Psoas muscle (tissue), 7 donors: ENCODE measurements at regions not wholly inside any gene's neighbourhood (a gene's known extent, or its start where the extent isn't known, plus 50 kb on each side); places are given as distances from the start of the nearest gene placed in this dataset.

Source experiments
- ATAC-seq, 4 donors: fragments of 200-7000 bp; cut with Tn5 transposase; one replicate each; pipeline ENCODE4 v1.9.1; 2020; ENCODE audit warnings: moderate library complexity in 3 of 4, mild to moderate bottlenecking in 2 of 4
- DNase-seq, 2 donors: peaks; one replicate each; pipeline ENCODE4 v3.0.0-alpha.2; 2020
- H3K27ac ChIP-seq: fragments of 200-600 bp; one replicate; pipeline ENCODE4 v1.8.0; 2022
- H3K27me3 ChIP-seq, 3 donors: fragments of 200-600 bp in 1 of 3; one replicate each; pipeline versions ENCODE4 v1.6.1 to v1.8.0; 2013 to 2022; ENCODE audit warnings: low read length in 2 of 3, mild to moderate bottlenecking in 2 of 3, moderate library complexity in 1 of 3; ENCODE audit not compliant: insufficient read depth in 3 of 3
- H3K36me3 ChIP-seq, 2 donors: fragments of 200-600 bp in 1 of 2; one replicate each; pipeline versions ENCODE4 v1.6.1 to v1.8.0; 2013 to 2022; ENCODE audit warnings: low read depth in 1 of 2, mild to moderate bottlenecking in 1 of 2, moderate library complexity in 1 of 2; ENCODE audit not compliant: insufficient read depth in 1 of 2
- H3K4me1 ChIP-seq: fragments of 200-600 bp; one replicate; pipeline ENCODE4 v1.8.0; 2022
- H3K4me3 ChIP-seq: fragments of 200-600 bp; one replicate; pipeline ENCODE4 v1.8.0; 2022; ENCODE audit warnings: mild to moderate bottlenecking
- H3K9me3 ChIP-seq: fragments of 200-600 bp; one replicate; pipeline ENCODE4 v1.8.0; 2022
- WGBS, 3 donors: extraction: QIAGEN DNeasy Blood & Tissue Kit; methylation state at CpG; one replicate each; pipeline versions ENCODE4 v1.1.6 to v1.1.7; 2013; 5-methylcytosine and 5-hydroxymethylcytosine counted together
- intact Hi-C, 2 donors: fragments of 100-400 bp; cut with DNase I; formaldehyde crosslinking; loops; one replicate each; pipeline versions ENCODE4 v1.11.0 to v1.14.2; 2022
- TF ChIP-seq, protein P1 (sequence below): fragments of 200-600 bp; IDR thresholded peaks from one replicate; pipeline ENCODE4 v1.8.0; 2022; ENCODE audit warnings: antibody characterized with exemption
- donor health status: healthy with polysubstance abuse.
- donor health status: DM: no; HTN: no; CAD: no; lungs with moderate emphysema.
- donor health status: Bipolar disorder and iron deficiency.
- donor health status: healthy.
- donor health status: DM: yes; HTN: yes; CAD: no.
- donor health status: DM: no; HTN: no; CAD: no.
- donor health status: DM: yes; HTN: yes; CAD: no.

DNA sequence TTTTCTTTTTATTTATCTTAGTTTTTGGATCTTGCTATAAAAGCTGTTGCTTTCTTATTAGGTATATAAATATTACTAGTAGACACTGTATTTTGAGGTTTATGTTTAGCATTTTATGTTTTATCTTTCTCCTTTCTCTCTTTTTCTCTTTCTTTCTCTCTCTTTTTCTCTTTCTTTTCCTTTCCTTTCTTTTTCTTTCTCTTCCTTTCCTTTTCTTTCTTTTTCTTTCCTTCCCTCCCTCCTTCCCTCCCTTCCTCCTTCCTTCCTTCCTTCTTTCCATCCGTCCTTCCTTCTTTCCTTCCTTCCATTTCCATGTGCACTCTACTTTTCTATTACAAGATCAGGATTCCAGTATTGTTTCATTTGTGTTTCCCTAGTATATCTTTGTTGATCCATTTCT lies 814.8 kb downstream of the KCNJ3 start:
- intact Hi-C loops, result no loop called here
- H3K27ac ChIP-seq, result no peak overlapping the region
- TF ChIP-seq, protein P1, sequence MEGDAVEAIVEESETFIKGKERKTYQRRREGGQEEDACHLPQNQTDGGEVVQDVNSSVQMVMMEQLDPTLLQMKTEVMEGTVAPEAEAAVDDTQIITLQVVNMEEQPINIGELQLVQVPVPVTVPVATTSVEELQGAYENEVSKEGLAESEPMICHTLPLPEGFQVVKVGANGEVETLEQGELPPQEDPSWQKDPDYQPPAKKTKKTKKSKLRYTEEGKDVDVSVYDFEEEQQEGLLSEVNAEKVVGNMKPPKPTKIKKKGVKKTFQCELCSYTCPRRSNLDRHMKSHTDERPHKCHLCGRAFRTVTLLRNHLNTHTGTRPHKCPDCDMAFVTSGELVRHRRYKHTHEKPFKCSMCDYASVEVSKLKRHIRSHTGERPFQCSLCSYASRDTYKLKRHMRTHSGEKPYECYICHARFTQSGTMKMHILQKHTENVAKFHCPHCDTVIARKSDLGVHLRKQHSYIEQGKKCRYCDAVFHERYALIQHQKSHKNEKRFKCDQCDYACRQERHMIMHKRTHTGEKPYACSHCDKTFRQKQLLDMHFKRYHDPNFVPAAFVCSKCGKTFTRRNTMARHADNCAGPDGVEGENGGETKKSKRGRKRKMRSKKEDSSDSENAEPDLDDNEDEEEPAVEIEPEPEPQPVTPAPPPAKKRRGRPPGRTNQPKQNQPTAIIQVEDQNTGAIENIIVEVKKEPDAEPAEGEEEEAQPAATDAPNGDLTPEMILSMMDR, result no peak
- H3K9me3 ChIP-seq, result no peaks in the 10 kb centered on the region
- DNase-seq, result no peak
- H3K27me3 ChIP-seq, result no peaks in the 10 kb centered on the region
- no peaks in the 10 kb centered on the region for H3K36me3 ChIP-seq
- no peak overlapping the region for H3K4me3 ChIP-seq
- H3K4me1 ChIP-seq, result no peaks in the 10 kb centered on the region
- no peak for ATAC-seq
- WGBS, 3 donors, result 71 to 84% (median 75%) methylated on average over 1 of the region's 1 CpG

- 64 to 69% (median 66%) methylated on average over 2 of the region's 2 CpGs for WGBS, 3 donors
- H3K9me3 ChIP-seq, result no peaks in the 10 kb centered on the region
- H3K27ac ChIP-seq, result no peak overlapping the region
- H3K4me1 ChIP-seq, result no peaks in the 10 kb centered on the region
- H3K4me3 ChIP-seq, result no peak overlapping the region
- H3K36me3 ChIP-seq, result no peaks in the 10 kb centered on the region
- intact Hi-C loops, result no loop called here
- ATAC-seq (no peak), DNase-seq (no peak)
- TF ChIP-seq, protein P1, result no peak
- no peaks in the 10 kb centered on the region for H3K27me3 ChIP-seq
Measured at GRCh38 chr2:155502766-155503165, 804.3 kb downstream of the KCNJ3 start.

- ATAC-seq (no peak), DNase-seq (no peak)
- Histone ChIP-seq H3K4me3 (no peak overlapping the region), H3K4me1 (no peaks in the 10 kb centered on the region), H3K36me3 (no peaks in the 10 kb centered on the region), H3K27me3 (no peaks in the 10 kb centered on the region), H3K27ac (no peak overlapping the region), H3K9me3 (no peaks in the 10 kb centered on the region)
- TF ChIP-seq, protein P1, result no peak
- intact Hi-C loops, result no loop called here
- 76 to 86% (median 76%) methylated on average over 1 of the region's 1 CpG for WGBS, 3 donors
Measured at GRCh38 chr2:155498106-155498505, 799.6 kb downstream of the KCNJ3 start.

DNA sequence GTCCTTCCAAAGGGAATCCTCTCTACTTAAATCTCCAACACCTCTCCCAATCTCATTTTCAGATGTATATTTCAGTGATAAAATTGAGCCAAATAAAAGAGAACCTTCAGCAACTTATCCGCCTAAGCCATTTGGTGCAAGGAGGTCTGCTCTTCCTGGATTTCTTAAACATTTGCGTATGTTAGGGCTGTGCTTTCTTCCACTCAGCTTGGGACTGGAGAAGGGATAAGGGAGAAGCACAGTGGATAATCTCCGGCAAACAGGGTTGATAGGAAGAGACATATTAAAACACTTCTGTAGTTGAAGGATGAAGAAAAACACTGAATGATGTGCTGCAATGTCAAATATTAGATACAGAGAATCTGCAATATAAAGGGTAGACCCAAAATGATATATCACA lies 796.2 kb downstream of the KCNJ3 start:
- no peaks in the 10 kb centered on the region for H3K36me3 ChIP-seq
- no peaks in the 10 kb centered on the region for H3K4me1 ChIP-seq
- ATAC-seq, result no peak
- TF ChIP-seq, protein P1, result no peak
- H3K4me3 ChIP-seq, result no peak overlapping the region
- intact Hi-C loops, result no loop called here
- WGBS, 3 donors, result 58 to 63% (median 61%) methylated on average over 3 of the region's 3 CpGs
- no peak overlapping the region for H3K27ac ChIP-seq
- H3K9me3 ChIP-seq, result no peaks in the 10 kb centered on the region
- DNase-seq, result no peak
- no peaks in the 10 kb centered on the region for H3K27me3 ChIP-seq

GRCh38 chr2:155485141-155485842 lies 786.8 kb downstream of the KCNJ3 start:
- H3K27ac ChIP-seq, result no peak overlapping the region
- H3K27me3 ChIP-seq, result no peaks in the 10 kb centered on the region
- H3K36me3 ChIP-seq, result no peaks in the 10 kb centered on the region
- intact Hi-C loops, result no loop called here
- TF ChIP-seq, protein P1, result no peak
- no peaks in the 10 kb centered on the region for H3K4me1 ChIP-seq
- H3K9me3 ChIP-seq, result no peaks in the 10 kb centered on the region
- WGBS, 3 donors, result 61 to 72% (median 66%) methylated on average over 3 of the region's 3 CpGs
- H3K4me3 ChIP-seq, result no peak overlapping the region
- no peak for ATAC-seq
- DNase-seq, result no peak
